HG02981 (cell line): ENCODE measurements at regions not wholly inside any gene's neighbourhood (a gene's known extent, or its start where the extent isn't known, plus 50 kb on each side); places are given as distances from the start of the nearest gene placed in this dataset.

Source experiments
- ATAC-seq: cut with Tn5 transposase; IDR thresholded peaks from one replicate; pipeline ENCODE4 v1.9.1; 2021; ENCODE audit warnings: mild to moderate bottlenecking, moderate library complexity; ENCODE audit not compliant: unreplicated experiment

- no peak for ATAC-seq
Measured at GRCh38 chr12:74899031-74899829, 310.4 kb downstream of the KCNC2 start.

- ATAC-seq: no peak
Measured at GRCh38 chr12:74900232-74900631, 309.4 kb downstream of the KCNC2 start.

- no peak for ATAC-seq
Measured at GRCh38 chr12:74903522-74903921, 306.1 kb downstream of the KCNC2 start.

GRCh38 chr12:74906224-74906623 is 303.4 kb downstream of the KCNC2 start:
- no peak for ATAC-seq

- no peak for ATAC-seq
Measured at GRCh38 chr12:74910831-74911230, 298.8 kb downstream of the KCNC2 start.

GRCh38 chr12:74914378-74914777 is 295.3 kb downstream of the KCNC2 start:
- ATAC-seq: no peak

- ATAC-seq: no peak
Measured at GRCh38 chr12:74915718-74916117, 293.9 kb downstream of the KCNC2 start.

GRCh38 chr12:74917743-74918142 is 291.9 kb downstream of the KCNC2 start:
- ATAC-seq: no peak

GRCh38 chr12:74918291-74918690 is 291.3 kb downstream of the KCNC2 start:
- ATAC-seq: no peak

- ATAC-seq: no peak
Measured at GRCh38 chr12:74922117-74922516, 287.5 kb downstream of the KCNC2 start.

- ATAC-seq: no peak
Measured at GRCh38 chr12:74922642-74923041, 287.0 kb downstream of the KCNC2 start.

- no peak for ATAC-seq
Measured at GRCh38 chr12:74941670-74942069, 268.0 kb downstream of the KCNC2 start.

- ATAC-seq: no peak
Measured at GRCh38 chr12:74945771-74946198, 263.9 kb downstream of the KCNC2 start.

- no peak for ATAC-seq
Measured at GRCh38 chr12:74953697-74954096, 255.9 kb downstream of the KCNC2 start.

- ATAC-seq: no peak
Measured at GRCh38 chr12:74957231-74957630, 252.4 kb downstream of the KCNC2 start.

GRCh38 chr12:74957634-74958033 is 252.0 kb downstream of the KCNC2 start:
- ATAC-seq: no peak

- no peak for ATAC-seq
Measured at GRCh38 chr12:74959657-74960056, 250.0 kb downstream of the KCNC2 start.

- no peak for ATAC-seq
Measured at GRCh38 chr12:74963304-74963703, 246.3 kb downstream of the KCNC2 start.

GRCh38 chr12:74963867-74964331 is 245.7 kb downstream of the KCNC2 start:
- no peak for ATAC-seq

- ATAC-seq: no peak
Measured at GRCh38 chr12:74964390-74964789, 245.2 kb downstream of the KCNC2 start.

GRCh38 chr12:74971201-74971600 is 238.4 kb downstream of the KCNC2 start:
- ATAC-seq: no peak

GRCh38 chr12:74977832-74978481 is 231.7 kb downstream of the KCNC2 start:
- ATAC-seq: no peak
